Thymus (tissue), 11 donors: ENCODE measurements at regions not wholly inside any gene's neighbourhood (a gene's known extent, or its start where the extent isn't known, plus 50 kb on each side); places are given as distances from the start of the nearest gene placed in this dataset.
"Not testable (repeated sequence)": the region's sequence is repeated elsewhere in the genome, so short reads cannot be mapped to it uniquely, and the experiment has no call there.

Experiments used
- DNase-seq, 9 donors: peaks; one replicate each; pipeline ENCODE4 v3.0.0-alpha.2; 2013; ENCODE audit warnings: low spot score in 9 of 9, low read depth in 6 of 9, missing footprints in 1 of 9
- H3K27ac ChIP-seq, 2 donors: one replicate each; pipeline ENCODE4 v1.5.1; 2013; ENCODE audit warnings: control low read depth in 1 of 2, low read depth in 1 of 2, low read length in 1 of 2, mild to moderate bottlenecking in 1 of 2, moderate library complexity in 1 of 2
- H3K27me3 ChIP-seq, 2 donors: one replicate each; pipeline ENCODE4 v1.5.1; 2013; ENCODE audit warnings: low read length in 1 of 2; ENCODE audit not compliant: control insufficient read depth in 2 of 2, insufficient read depth in 1 of 2
- H3K36me3 ChIP-seq, 2 donors: one replicate each; pipeline ENCODE4 v1.5.1; 2013; ENCODE audit warnings: low read length in 1 of 2, mild to moderate bottlenecking in 1 of 2, moderate library complexity in 1 of 2; ENCODE audit not compliant: control insufficient read depth in 2 of 2, insufficient read depth in 2 of 2
- H3K4me1 ChIP-seq, 2 donors: one replicate each; pipeline ENCODE4 v1.5.1; 2013; ENCODE audit warnings: low read length in 2 of 2; ENCODE audit not compliant: control insufficient read depth in 2 of 2, insufficient read depth in 2 of 2
- H3K4me3 ChIP-seq, 2 donors: one replicate each; pipeline ENCODE4 v1.5.1; 2013; ENCODE audit warnings: low read length in 2 of 2, control low read depth in 1 of 2, mild to moderate bottlenecking in 1 of 2
- H3K9me3 ChIP-seq, 2 donors: one replicate each; pipeline ENCODE4 v1.5.1; 2013; ENCODE audit warnings: low read length in 1 of 2, mild to moderate bottlenecking in 1 of 2; ENCODE audit not compliant: control insufficient read depth in 2 of 2, insufficient read depth in 1 of 2
- WGBS: extraction: QIAGEN DNeasy Blood & Tissue Kit; methylation state at CpG from one replicate; pipeline ENCODE4 v1.1.7; 2013; 5-methylcytosine and 5-hydroxymethylcytosine counted together
- donor health status: healthy.

DNA sequence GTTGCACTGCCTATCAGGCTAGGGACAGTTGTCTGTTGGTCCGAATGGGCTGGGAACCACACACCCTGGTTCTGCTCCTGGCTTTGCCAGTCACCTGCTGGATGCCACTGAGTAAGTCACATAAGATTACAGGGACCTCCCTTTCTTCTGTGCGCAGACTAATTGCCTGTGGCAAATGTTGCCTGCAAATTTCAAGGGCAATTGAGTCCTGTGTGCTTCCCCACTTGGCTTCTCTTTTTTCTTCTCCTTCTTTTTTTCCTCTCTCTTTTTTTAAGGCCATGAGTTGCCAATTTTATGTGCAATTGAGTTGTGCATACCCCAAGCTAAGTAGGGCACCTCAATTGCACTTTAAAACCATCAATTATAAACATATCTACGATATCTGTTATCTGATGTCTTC lies 963.4 kb downstream of the MCTP2 start:
- no peaks in the 10 kb centered on the region for H3K9me3 ChIP-seq
- WGBS = 92% methylated on average over 3 of the region's 3 CpGs
- H3K36me3 ChIP-seq = no peaks in the 10 kb centered on the region
- H3K27ac ChIP-seq = no peak overlapping the region
- no peak for DNase-seq
- H3K4me1 ChIP-seq = no peaks in the 10 kb centered on the region
- H3K27me3 ChIP-seq = no peaks in the 10 kb centered on the region
- no peak overlapping the region for H3K4me3 ChIP-seq

DNA sequence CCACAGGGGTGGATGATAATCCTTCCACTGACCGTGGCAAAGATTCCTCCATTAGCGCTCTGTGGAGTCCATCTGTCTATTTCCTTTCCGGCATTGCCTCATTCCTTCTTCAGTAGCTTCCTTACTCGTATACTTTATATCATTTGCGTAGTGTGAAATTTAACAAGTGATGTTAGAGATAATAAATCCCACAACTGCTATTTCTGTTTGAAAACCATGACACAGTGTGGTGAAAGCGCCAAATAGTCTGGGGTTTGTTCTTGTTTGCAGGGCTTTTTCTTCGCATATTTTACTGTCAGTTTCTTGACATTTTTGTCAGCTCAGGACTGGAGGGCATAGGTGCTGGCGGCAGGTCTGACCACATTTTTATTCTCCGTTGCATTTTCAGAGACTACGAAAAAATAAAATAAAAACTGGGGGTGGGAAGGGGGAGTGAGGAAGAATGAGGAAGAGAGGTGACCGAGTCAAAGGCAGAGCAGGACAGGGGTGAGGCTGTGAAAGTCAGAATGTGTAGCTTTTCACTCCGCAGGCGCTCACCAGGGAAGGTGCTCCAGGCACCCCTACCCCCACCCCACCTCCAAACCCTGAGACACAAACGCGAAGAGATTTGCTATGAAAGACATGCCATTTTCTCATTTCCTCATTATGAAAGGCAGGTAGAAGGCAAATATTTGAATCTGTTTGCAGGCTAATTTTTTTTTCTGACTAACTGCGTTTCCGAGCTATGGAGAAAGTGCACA lies 965.0 kb downstream of the MCTP2 start:
- Histone ChIP-seq H3K4me1 (no peaks in the 10 kb centered on the region), H3K9me3 (no peaks in the 10 kb centered on the region), H3K36me3 (no peaks in the 10 kb centered on the region), H3K27me3 (no peaks in the 10 kb centered on the region), H3K27ac (no peak overlapping the region), H3K4me3 (no peak overlapping the region)
- no peak for DNase-seq
- 70% methylated on average over 17 of the region's 17 CpGs for WGBS

DNA sequence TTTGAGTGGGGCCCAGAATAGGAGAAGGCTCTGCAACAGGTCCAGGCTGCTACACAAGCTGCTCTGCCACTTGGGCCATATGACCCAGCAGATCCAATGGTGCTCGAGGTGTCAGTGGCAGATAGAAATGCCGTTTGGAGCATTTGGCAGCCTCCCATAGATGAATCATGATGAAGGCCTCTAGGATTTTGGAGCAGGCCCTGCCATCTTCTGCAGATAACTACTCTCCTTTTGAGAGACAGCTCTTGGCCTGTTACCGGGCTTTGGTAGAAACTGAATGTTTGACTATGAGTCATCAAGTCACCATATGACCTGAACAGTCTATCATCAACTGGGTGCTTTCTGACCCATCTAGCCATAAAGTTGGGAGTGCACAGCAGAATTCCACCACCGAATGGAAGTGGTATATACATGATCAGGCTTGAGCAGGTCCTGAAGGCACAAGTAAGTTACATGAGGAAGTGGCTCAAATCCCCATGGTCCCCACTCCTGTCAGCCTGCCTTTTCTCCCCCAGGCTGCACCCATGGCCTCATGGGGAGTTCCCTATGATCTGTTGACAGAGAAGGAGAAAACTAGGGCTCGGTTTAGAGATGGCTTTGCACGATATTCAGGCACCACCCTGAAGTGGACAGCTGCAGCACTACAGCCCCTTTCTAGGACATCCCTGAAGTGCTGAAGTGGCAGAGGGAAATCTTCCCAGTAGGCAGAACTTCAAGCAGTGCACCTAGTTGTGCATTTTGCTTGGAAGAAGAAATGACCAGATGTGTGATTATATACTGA lies 971.4 kb downstream of the MCTP2 start:
- whole genome bisulfite sequencing = 91% methylated on average over 6 of the region's 6 CpGs
- peaks cover 0 to 8% of the 10 kb centered on the region in 2 donors for H3K9me3 ChIP-seq

DNA sequence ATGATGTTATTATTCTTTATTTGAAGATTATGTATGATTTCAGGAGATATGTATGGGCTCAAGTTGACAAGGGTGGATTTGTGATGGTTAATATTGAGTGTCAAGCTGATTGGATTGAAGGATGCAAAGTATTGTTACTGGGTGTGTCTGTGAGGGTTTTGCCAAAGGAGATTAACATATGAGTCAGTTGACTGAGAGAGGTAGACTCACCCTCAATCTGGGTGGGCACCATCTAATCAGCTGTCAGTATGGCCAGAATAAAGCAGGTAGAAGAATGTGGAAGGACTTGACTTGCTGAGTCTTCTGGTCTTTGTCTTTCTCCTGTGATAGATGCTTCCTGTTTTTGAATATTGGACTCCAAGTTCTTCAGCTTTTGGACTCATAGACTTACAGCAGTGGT lies 973.7 kb downstream of the MCTP2 start:
- Histone ChIP-seq H3K9me3 (peaks cover 0 to 8% of the 10 kb centered on the region in 2 donors), H3K4me1 (no peaks in the 10 kb centered on the region), H3K27me3 (no peaks in the 10 kb centered on the region), H3K4me3 (no peak overlapping the region), H3K36me3 (no peaks in the 10 kb centered on the region), H3K27ac (no peak overlapping the region)
- no peak for DNase-seq

More for the DNA sequence above, 971.4 kb downstream of the MCTP2 start:
- Histone ChIP-seq H3K4me3 (no peak overlapping the region), H3K36me3 (no peaks in the 10 kb centered on the region), H3K27me3 (no peaks in the 10 kb centered on the region), H3K4me1 (no peaks in the 10 kb centered on the region), H3K27ac (no peak overlapping the region)
- no peak for DNase-seq

DNA sequence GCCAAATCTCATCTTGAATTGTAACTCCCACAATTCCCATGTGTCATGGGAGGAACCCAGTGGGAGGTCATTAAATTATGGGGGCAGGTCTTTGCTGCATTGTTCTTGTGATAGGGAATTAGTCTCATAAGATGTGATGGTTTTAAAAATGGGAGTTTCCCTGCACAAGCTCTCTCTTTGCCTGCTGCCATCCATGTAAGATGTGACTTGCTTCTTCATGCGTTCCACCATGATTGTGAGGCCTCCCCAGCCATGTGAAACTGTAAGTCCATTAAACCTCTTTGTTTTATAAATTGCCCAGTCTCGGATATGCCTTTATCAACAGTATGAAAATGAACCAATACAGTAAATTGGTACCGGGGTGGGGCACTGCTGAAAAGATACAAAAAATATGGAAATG lies 974.5 kb downstream of the MCTP2 start:
- H3K4me3 ChIP-seq, H3K27ac ChIP-seq, H3K36me3 ChIP-seq, DNase-seq, H3K9me3 ChIP-seq, H3K4me1 ChIP-seq, H3K27me3 ChIP-seq: not testable (repeated sequence)
- 97% methylated on average over 3 of the region's 3 CpGs for WGBS

DNA sequence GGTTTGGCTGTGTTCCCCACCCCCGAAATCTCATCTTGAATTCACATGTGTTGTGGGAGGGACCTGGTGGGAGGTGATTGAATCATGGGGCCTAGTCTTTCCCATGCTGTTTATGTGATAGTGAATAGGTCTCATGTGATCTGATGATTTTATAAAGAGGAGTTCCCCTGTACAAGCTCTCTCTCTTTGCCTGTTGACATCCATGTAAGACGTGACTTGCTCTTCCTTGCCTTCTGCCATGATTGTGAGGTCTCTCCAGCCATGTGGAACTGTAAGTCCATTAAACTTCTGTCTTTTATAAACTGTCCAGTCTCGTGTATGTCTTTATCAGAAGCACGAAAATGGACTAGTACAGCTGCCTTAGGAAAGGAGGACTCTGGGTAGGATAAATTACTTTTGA lies 976.7 kb downstream of the MCTP2 start:
- WGBS = 94% methylated on average over 4 of the region's 4 CpGs
- no peaks in the 10 kb centered on the region for H3K36me3 ChIP-seq
- no peaks in the 10 kb centered on the region for H3K4me1 ChIP-seq
- no peaks in the 10 kb centered on the region for H3K27me3 ChIP-seq
- no peak overlapping the region for H3K4me3 ChIP-seq
- DNase-seq = no peak
- H3K27ac ChIP-seq = no peak overlapping the region
- H3K9me3 ChIP-seq = peaks cover 0 to 8% of the 10 kb centered on the region in 2 donors

GRCh38 chr15:95208988-95209387 lies 977.6 kb downstream of the MCTP2 start:
- no peaks in the 10 kb centered on the region for H3K27me3 ChIP-seq
- H3K9me3 ChIP-seq = peaks cover 0 to 8% of the 10 kb centered on the region in 2 donors
- H3K36me3 ChIP-seq = no peaks in the 10 kb centered on the region
- H3K4me3 ChIP-seq = no peak overlapping the region
- no peaks in the 10 kb centered on the region for H3K4me1 ChIP-seq
- no peak overlapping the region for H3K27ac ChIP-seq
- no peak for DNase-seq

GRCh38 chr15:95210436-95210981 lies 979.1 kb downstream of the MCTP2 start:
- DNase-seq = no peak
- H3K36me3 ChIP-seq = no peaks in the 10 kb centered on the region
- H3K9me3 ChIP-seq = peaks cover 0 to 8% of the 10 kb centered on the region in 2 donors
- no peaks in the 10 kb centered on the region for H3K27me3 ChIP-seq
- H3K4me1 ChIP-seq = no peaks in the 10 kb centered on the region
- WGBS = 96% methylated on average over 1 of the region's 1 CpG
- H3K27ac ChIP-seq = no peak overlapping the region
- no peak overlapping the region for H3K4me3 ChIP-seq

DNA sequence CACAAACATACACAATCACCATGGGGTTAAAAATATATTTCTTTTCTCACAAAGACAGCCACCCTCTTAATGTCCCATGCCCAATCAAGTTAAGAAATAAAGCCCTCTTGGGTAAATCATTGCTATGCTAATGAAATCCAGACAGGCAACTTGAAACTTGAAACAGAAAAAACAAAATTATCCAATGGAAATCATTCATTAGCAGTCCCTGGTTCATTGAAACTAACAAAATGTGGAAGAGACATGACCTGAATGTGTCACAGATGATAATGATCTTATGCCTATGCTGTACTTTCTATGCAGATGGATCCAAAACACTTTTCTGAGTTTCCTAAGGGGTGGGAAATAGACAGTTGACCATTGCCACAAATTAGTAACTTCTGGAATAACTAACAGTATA lies 983.7 kb downstream of the MCTP2 start:
- Histone ChIP-seq H3K4me1 (no peaks in the 10 kb centered on the region), H3K9me3 (no peaks in the 10 kb centered on the region), H3K4me3 (no peak overlapping the region), H3K36me3 (no peaks in the 10 kb centered on the region), H3K27ac (no peak overlapping the region), H3K27me3 (no peaks in the 10 kb centered on the region)
- DNase-seq = no peak
